Neural cell (in vitro differentiated cells): ENCODE measurements at regions not wholly inside any gene's neighbourhood (a gene's known extent, or its start where the extent isn't known, plus 50 kb on each side); places are given as distances from the start of the nearest gene placed in this dataset.

ENCODE experiments used
- H2AFZ ChIP-seq: fragments of 200-600, 300-800 bp; sonication (generic), shearing (Covaris generic); 2 replicates; pipeline ENCODE4 v1.6.0; 2014; ENCODE audit warnings: low read depth, mild to moderate bottlenecking, antibody characterized with exemption, low read length, moderate library complexity
- H3F3A ChIP-seq: fragments of 200-600 bp; shearing (Covaris generic); 2 replicates; pipeline ENCODE4 v1.6.1; 2016; ENCODE audit warnings: mild to moderate bottlenecking, moderate library complexity, mixed read lengths, antibody characterized with exemption, low read length; ENCODE audit not compliant: insufficient read depth, poor library complexity, severe bottlenecking
- H3K27ac ChIP-seq: fragments of 200-600, 300-800 bp; sonication (generic), shearing (Covaris generic); 2 replicates; pipeline ENCODE4 v1.5.1; 2014; ENCODE audit warnings: mild to moderate bottlenecking, low read length, moderate library complexity
- H3K27me3 ChIP-seq: fragments of 300-800, 200-600 bp; sonication (generic), shearing (Covaris generic); 2 replicates; pipeline ENCODE4 v1.6.0; 2014; ENCODE audit warnings: mild to moderate bottlenecking, low read depth, low read length, moderate library complexity; ENCODE audit not compliant: insufficient read depth
- H3K36me3 ChIP-seq: fragments of 300-800, 200-600 bp; sonication (generic), shearing (Covaris generic); 2 replicates; pipeline ENCODE4 v1.5.1; 2014; ENCODE audit warnings: mild to moderate bottlenecking, antibody characterized with exemption, low read length, moderate library complexity; ENCODE audit not compliant: insufficient read depth
- H3K4me2 ChIP-seq: fragments of 300-800, 200-600 bp; sonication (generic), shearing (Covaris generic); 2 replicates; pipeline ENCODE4 v1.6.0; 2014; ENCODE audit warnings: mild to moderate bottlenecking, low read length
- H3K4me3 ChIP-seq: fragments of 300-800, 200-600 bp; sonication (generic), shearing (Covaris generic); 2 replicates; pipeline ENCODE4 v1.5.1; 2014; ENCODE audit warnings: mild to moderate bottlenecking, low read length, moderate library complexity
- H3K79me2 ChIP-seq: fragments of 200-600 bp; shearing (Covaris generic); replicated peaks from 2 replicates; pipeline ENCODE4 v1.6.0; 2014; ENCODE audit warnings: mild to moderate bottlenecking, low read length, moderate library complexity; ENCODE audit not compliant: insufficient read depth
- H3K9ac ChIP-seq: fragments of 300-800, 200-600 bp; sonication (generic), shearing (Covaris generic); 2 replicates; pipeline ENCODE4 v1.6.1; 2016; ENCODE audit warnings: mild to moderate bottlenecking, low read length, mixed read lengths
- H3K9me2 ChIP-seq: fragments of 200-600 bp; shearing (Covaris generic); 2 replicates; pipeline ENCODE4 v1.6.1; 2016; ENCODE audit warnings: mild to moderate bottlenecking, low read length, mixed read lengths; ENCODE audit not compliant: insufficient read depth
- H3K9me3 ChIP-seq: fragments of 200-600, 300-800 bp; sonication (generic), shearing (Covaris generic); 2 replicates; pipeline ENCODE4 v1.6.1; 2016; ENCODE audit warnings: mild to moderate bottlenecking, mixed run types, low read length, moderate library complexity, mixed read lengths
- H4K20me1 ChIP-seq: fragments of 200-600 bp; shearing (Covaris generic); 2 replicates; pipeline ENCODE4 v1.6.1; 2016; ENCODE audit warnings: mild to moderate bottlenecking, mixed run types; ENCODE audit not compliant: insufficient read depth
- CTCF ChIP-seq: fragments of 450-650 bp; IDR thresholded peaks from 2 replicates; pipeline ENCODE4 v1.5.1; 2014; ENCODE audit warnings: antibody characterized with exemption, mild to moderate bottlenecking, moderate library complexity; ENCODE audit not compliant: poor library complexity, severe bottlenecking
- EP300 ChIP-seq: fragments of 450-650 bp; conservative IDR thresholded peaks from 2 replicates; pipeline ENCODE4 v1.6.1; 2014; ENCODE audit warnings: antibody characterized with exemption, mild to moderate bottlenecking, moderate library complexity; ENCODE audit not compliant: poor library complexity, severe bottlenecking
- EZH2 ChIP-seq: fragments of 200-600, 300-800 bp; shearing (Covaris generic), sonication (generic); IDR thresholded peaks from 2 replicates; pipeline ENCODE4 v1.6.1; 2014; ENCODE audit warnings: antibody characterized with exemption, low read length, borderline replicate concordance, mild to moderate bottlenecking; ENCODE audit not compliant: insufficient read depth, poor library complexity, severe bottlenecking
- MXI1 ChIP-seq: fragments of 450-650 bp; conservative IDR thresholded peaks from 2 replicates; pipeline ENCODE4 v1.6.1; 2014; ENCODE audit warnings: antibody characterized with exemption, mild to moderate bottlenecking; ENCODE audit not compliant: poor library complexity, severe bottlenecking
- POLR2AphosphoS5 ChIP-seq: IDR thresholded peaks from 2 replicates; pipeline ENCODE4 v1.6.1; 2012
- RAD21 ChIP-seq: fragments of 450-650 bp; conservative IDR thresholded peaks from 2 replicates; pipeline ENCODE4 v1.6.1; 2014; ENCODE audit warnings: antibody characterized with exemption, mild to moderate bottlenecking, moderate library complexity
- REST ChIP-seq: IDR thresholded peaks from 2 replicates; pipeline ENCODE4 v1.6.1; 2012; ENCODE audit warnings: borderline replicate concordance
- SMC3 ChIP-seq: fragments of 450-650 bp; conservative IDR thresholded peaks from 2 replicates; pipeline ENCODE4 v1.6.1; 2014; ENCODE audit warnings: antibody characterized with exemption, mild to moderate bottlenecking, moderate library complexity; ENCODE audit not compliant: poor library complexity
- TAF1 ChIP-seq: IDR thresholded peaks from 2 replicates; pipeline ENCODE4 v1.6.1; 2012; ENCODE audit warnings: low read depth

GRCh38 chr5:107040907-107041306 is 629.8 kb downstream of the EFNA5 start:
- no peaks in the 10 kb centered on the region for H3K9me3 ChIP-seq
- H4K20me1 ChIP-seq, result no peaks in the 10 kb centered on the region
- H3K27me3 ChIP-seq, result no peaks in the 10 kb centered on the region
- no peak overlapping the region for H3K4me3 ChIP-seq
- H3K9me2 ChIP-seq, result no peaks in the 10 kb centered on the region
- no peaks in the 10 kb centered on the region for H3K36me3 ChIP-seq
- TF ChIP-seq RAD21, result peak; percentile 10
- TF ChIP-seq POLR2AphosphoS5, result peak; percentile 51
- TF ChIP-seq REST, result peak; percentile 98
- no peak for TF ChIP-seq EZH2
- no peak for TF ChIP-seq SMC3
- no peak for TF ChIP-seq MXI1
- no peak for TF ChIP-seq TAF1
- peak; percentile 73 for TF ChIP-seq EP300
- TF ChIP-seq CTCF, result no peak
- H3F3A ChIP-seq, result no peaks in the 10 kb centered on the region
- H3K79me2 ChIP-seq, result no peaks in the 10 kb centered on the region
- no peak overlapping the region for H3K9ac ChIP-seq
- no peak overlapping the region for H3K4me2 ChIP-seq
- H3K27ac ChIP-seq, result peak overlapping the region; percentile 42
- no peak overlapping the region for H2AFZ ChIP-seq

GRCh38 chr5:107032629-107033028 is 638.1 kb downstream of the EFNA5 start:
- Histone ChIP-seq H3K79me2 (no peaks in the 10 kb centered on the region), H3F3A (no peaks in the 10 kb centered on the region), H3K27ac (no peak overlapping the region), H2AFZ (no peak overlapping the region), H3K36me3 (no peaks in the 10 kb centered on the region), H3K27me3 (no peaks in the 10 kb centered on the region), H3K9me3 (no peaks in the 10 kb centered on the region), H3K4me3 (no peak overlapping the region), H3K9ac (no peak overlapping the region), H3K9me2 (no peaks in the 10 kb centered on the region), H3K4me2 (no peak overlapping the region), H4K20me1 (no peaks in the 10 kb centered on the region)
- TF ChIP-seq TAF1 (no peak), CTCF (no peak), MXI1 (no peak), EP300 (no peak), EZH2 (no peak), SMC3 (no peak), RAD21 (no peak), REST (no peak), POLR2AphosphoS5 (no peak)
